ENCODE measurements at regions not wholly inside any gene's neighbourhood (a gene's known extent, or its start where the extent isn't known, plus 50 kb on each side); places are given as distances from the start of the nearest gene placed in this dataset.

GRCh38 chr5:3034449-3034848, 283.0 kb upstream of the IRX2 start:
- DNase-seq (ENCODE audit: low read depth) = no peak
- no peak overlapping the region for H3K4me3 ChIP-seq (ENCODE audit: low read depth, low read length)
- no peak for TF ChIP-seq CTCF (IDR thresholded peaks at IDR 0.05; ENCODE audit: control insufficient read depth, extremely low read depth, insufficient read depth)

- DNase-seq (ENCODE audit: low read depth) = no peak
- no peak overlapping the region for H3K4me3 ChIP-seq (ENCODE audit: low read depth, low read length)
- no peak for TF ChIP-seq CTCF (IDR thresholded peaks at IDR 0.05; ENCODE audit: control insufficient read depth, extremely low read depth, insufficient read depth)
Measured at GRCh38 chr5:3033033-3033755, 281.7 kb upstream of the IRX2 start.

- no peak for DNase-seq (ENCODE audit: low read depth)
- no peak for TF ChIP-seq CTCF (IDR thresholded peaks at IDR 0.05; ENCODE audit: control insufficient read depth, extremely low read depth, insufficient read depth)
- no peak overlapping the region for H3K4me3 ChIP-seq (ENCODE audit: low read depth, low read length)
Measured at GRCh38 chr5:3032513-3032912, 281.0 kb upstream of the IRX2 start.

- TF ChIP-seq CTCF (IDR thresholded peaks at IDR 0.05; ENCODE audit: control insufficient read depth, extremely low read depth, insufficient read depth) = no peak
- H3K4me3 ChIP-seq (ENCODE audit: low read depth, low read length) = no peak overlapping the region
- DNase-seq (ENCODE audit: low read depth) = no peak
Measured at GRCh38 chr5:3031733-3032378, 280.4 kb upstream of the IRX2 start.

- no peak for TF ChIP-seq CTCF (IDR thresholded peaks at IDR 0.05; ENCODE audit: control insufficient read depth, extremely low read depth, insufficient read depth)
- no peak overlapping the region for H3K4me3 ChIP-seq (ENCODE audit: low read depth, low read length)
- DNase-seq (ENCODE audit: low read depth) = no peak
Measured at GRCh38 chr5:3030511-3031165, 279.2 kb upstream of the IRX2 start.

GRCh38 chr5:3029396-3029795, 277.9 kb upstream of the IRX2 start:
- no peak overlapping the region for H3K4me3 ChIP-seq (ENCODE audit: low read depth, low read length)
- DNase-seq (ENCODE audit: low read depth) = no peak
- TF ChIP-seq CTCF (IDR thresholded peaks at IDR 0.05; ENCODE audit: control insufficient read depth, extremely low read depth, insufficient read depth) = no peak

Measured in LNCaP clone FGC (cell line).